HG03103 (cell line): ENCODE measurements at regions not wholly inside any gene's neighbourhood (a gene's known extent, or its start where the extent isn't known, plus 50 kb on each side); places are given as distances from the start of the nearest gene placed in this dataset.
"Not testable (repeated sequence)": the region's sequence is repeated elsewhere in the genome, so short reads cannot be mapped to it uniquely, and the experiment has no call there.

Experiments
- ATAC-seq: cut with Tn5 transposase; IDR thresholded peaks from one replicate; pipeline ENCODE4 v1.9.1; 2021; ENCODE audit warnings: low read depth; ENCODE audit not compliant: unreplicated experiment

DNA sequence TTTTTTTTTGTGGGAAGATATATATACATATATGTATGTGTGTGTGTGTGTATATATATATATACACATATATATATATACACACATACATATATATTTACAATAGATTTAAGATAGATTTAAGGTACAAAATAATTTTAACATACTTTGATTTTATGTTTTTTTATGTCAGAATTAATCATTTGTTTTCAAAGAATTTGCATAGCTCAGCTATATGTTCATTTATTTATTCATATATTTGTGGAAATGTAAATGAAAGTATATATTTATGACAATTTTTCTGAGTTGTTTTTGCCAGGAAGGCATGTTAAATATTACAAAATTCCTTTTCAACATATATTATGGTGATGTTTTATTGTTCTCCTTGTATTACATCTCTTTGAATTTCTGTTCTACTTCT is 887.4 kb upstream of the NOVA1 start:
- ATAC-seq, result no peak

DNA sequence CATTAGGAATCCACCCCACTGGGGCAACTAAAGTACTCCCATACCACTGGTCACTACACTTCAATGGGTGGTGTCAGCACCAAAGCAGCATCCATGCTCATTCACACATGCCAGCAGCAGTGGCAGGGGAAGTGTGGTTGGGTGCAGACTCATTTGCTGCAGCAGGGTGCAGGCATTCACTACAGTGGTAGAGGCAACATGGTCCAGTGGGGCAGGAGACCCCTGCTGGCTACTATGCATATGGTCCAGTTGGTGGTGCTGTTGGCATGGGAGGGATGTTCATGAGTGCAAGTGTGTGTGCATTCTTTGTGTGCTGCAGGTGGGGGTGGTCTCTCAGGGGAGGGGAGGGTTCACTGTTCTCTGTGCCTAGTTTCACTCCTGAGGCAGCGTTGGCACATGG is 908.4 kb upstream of the NOVA1 start:
- ATAC-seq, result no peak

DNA sequence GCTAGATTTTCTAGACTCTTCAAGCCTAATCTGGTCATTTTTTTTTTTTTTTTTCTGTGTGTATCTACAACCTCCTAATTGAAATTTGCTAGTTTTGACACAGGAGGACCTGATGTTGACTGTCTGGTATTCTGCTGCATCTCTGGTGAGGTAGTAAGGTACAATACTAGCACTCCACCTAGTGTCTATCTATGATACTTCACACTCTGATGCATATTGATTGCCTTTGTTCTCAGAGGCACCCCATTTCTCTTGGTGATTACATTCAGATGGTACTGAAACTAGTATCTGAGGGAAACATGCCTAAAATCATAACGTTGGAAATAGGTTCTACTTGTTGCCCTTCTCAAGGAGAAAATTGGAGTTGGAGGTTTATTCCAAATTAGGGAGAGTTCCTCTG is 930.5 kb upstream of the NOVA1 start:
- no peak for ATAC-seq

DNA sequence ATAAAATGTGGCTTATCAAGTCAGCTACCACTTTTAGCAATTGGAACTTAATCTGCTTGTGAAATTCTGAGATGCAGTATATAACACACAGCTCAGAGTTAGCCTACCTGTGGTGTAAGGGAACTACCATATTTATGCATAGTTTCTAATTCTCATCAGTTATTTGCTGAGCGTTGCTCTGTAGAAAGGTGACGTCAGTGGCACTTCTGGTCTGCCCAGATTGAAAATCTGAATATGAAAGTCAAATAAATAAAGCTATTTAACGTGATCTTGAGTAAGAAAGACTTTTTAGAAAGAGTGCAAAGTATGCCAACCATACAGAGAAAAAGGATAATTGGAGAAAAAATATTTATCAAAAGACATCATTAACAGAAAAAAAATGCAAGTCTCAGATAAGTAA is 938.9 kb upstream of the NOVA1 start:
- no peak for ATAC-seq

DNA sequence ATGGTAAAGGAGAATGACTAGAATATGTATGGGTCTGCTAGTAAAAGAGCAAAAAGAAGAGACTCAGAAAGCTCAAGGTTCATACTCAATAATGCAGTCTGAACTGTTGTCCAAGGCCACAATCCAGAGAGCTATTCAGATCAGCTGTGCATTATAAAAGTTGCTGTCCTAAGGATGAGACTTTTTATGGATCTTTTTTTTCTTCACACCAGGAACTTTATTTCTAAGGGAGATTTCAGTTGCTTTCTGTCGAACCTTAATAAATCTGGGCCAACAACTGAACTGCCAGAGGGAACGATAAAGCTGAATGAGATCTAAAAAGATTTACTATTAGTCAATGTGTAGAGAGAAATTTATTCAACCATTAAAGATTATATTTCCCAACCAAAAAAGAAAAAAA is 948.3 kb upstream of the NOVA1 start:
- no peak for ATAC-seq

DNA sequence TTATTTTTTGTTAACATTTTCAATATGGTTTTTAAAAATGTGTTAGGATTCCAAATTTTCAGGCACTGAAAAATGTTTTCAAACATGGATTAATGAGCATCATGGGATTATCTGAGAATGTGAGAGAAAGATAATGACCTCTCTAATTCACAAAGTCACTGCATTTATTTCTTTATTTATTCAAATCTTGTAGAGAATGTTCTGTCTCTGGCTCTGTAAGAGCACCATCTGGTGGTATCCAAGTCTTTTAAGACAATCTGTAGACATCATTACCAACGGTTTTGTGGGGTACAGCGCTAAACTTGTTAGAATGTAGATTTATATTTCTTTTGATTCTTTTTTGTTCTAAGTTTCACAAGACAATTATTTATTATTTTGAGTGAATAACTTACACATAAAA is 956.0 kb upstream of the NOVA1 start:
- ATAC-seq, result no peak

DNA sequence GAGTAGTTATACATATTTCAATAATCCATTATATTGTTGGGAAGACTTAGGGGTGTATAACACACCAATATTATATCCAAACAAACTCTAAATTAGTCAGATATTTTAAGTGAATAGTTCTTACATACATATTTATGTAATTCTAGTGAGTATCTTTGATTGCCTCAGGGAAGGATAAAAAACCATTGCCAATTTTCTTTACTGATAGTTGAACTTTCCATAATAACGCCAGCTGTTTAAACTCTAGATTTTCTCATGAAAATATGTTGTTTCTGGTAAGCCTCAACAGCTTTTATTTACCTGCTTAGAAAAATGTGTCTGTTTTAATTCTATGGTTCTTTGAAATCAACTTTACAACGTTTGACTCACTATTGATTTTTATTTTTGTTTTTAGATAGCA is 959.6 kb upstream of the NOVA1 start:
- ATAC-seq, result no peak

DNA sequence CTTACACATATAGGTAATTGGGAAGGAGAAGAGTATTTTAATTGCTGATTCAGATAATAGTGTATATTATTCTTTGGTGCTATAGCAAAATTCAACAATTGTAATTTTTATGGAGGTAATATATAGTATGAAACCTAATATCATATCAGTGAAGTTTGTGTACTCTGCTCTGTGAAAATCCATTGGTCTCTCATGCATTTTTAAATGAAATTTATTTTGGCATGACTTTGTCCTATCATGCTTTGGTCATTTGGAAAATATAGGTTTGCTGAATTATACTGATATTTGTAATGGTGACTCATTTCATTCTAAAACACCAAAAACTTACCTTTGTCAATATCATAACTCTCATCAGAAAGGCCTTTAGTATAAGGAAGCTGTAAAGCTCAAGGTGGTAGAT is 962.0 kb upstream of the NOVA1 start:
- ATAC-seq, result no peak

DNA sequence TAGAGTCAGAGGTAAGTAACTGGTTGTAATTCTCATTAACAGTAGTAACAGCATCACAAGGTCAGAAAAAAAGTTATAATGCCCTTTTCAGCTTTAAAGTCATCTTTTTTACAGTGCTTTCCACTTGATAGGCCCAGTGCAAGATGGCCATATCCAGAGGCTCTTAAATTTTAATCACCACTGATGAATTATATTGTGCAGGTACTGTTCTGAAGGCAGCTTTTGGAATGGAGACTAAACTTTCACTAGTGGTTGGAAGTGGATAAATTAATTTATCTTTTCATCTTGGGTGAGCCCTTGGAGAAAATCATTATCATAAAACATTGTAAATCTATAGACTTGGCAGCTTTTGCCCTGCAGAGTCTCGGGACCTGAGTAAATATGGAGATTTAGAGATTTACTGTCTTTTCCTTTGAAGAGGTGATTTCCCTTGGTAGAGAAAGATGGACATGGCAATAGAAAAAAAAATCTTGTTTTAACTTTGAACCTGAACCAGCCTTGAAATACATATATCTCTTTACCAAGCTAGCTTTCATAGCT is 969.1 kb upstream of the NOVA1 start:
- no peak for ATAC-seq

DNA sequence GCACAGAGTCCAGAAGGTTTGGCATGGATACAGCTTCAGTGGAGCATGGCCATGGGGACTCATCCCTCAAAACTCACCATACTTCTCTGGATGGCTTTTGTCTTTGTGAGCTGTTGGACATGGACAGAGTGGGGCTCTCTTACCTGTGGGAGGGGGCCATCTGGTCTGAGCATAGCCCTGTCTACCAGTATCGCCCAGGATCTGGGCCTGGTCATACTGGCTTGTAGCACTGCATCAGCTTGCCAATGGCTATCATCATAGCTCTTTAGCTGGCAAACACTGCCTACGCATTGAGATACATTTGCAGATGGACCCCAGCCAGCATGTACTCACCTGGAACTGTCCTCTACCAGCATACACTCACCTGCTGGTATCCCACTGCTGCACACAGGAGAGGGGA is 975.2 kb upstream of the NOVA1 start:
- no peak for ATAC-seq

DNA sequence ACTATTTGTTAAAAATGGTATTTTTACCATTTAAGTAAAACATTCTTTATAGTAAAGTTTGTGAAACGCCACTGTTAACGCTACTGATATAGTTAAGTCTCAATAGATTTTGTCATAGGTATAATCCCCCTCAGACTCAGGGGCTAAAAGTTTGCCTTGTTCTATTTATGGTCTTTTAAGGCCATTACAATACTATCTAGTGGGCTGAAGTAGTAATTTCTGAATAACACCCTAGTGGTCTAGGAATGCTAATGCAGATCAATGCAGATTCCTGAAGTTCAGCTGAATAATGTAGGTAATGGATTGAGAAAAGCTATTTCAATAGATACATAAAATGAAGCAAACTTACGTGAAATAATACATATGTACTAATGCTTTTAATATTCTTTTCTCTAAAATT is 989.3 kb upstream of the NOVA1 start:
- no peak for ATAC-seq

DNA sequence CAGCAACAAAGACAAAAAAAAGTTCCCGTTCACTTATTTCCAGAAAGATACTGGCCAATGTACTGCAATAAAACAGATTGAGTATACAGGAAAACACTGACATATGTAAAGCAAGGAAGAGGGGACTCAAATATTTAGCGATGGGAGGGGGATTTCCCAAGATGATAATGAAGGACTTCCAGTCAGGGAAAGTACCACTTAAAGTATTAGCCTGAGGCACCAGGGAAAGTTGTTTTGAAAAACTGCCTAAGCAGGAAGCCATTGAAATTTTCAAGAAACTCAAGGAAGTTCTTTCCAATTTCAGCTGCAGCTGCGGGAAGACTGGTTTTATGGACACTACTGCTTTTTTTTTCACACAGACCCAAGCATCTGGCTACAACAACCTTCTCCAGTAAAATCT is 1007.4 kb upstream of the NOVA1 start:
- ATAC-seq, result no peak

DNA sequence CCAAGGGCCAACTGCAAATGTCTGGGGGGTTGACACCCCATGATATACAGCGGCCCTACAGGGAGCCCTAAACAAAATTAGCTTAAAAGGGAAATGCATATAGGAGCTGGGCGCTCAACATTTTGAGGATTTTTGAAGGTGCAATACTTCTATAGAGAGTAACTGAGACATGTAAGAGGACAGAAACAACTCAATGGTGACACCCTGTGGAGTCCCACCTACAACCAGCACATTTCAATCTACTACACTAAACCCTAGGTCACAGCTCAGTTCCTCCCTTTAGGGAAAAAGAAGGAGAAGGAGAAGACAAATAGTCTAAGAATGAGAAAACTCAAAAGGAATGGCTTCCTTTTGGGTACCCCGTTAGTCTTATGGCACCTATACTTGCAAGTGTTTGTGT is 1010.5 kb upstream of the NOVA1 start:
- no peak for ATAC-seq

DNA sequence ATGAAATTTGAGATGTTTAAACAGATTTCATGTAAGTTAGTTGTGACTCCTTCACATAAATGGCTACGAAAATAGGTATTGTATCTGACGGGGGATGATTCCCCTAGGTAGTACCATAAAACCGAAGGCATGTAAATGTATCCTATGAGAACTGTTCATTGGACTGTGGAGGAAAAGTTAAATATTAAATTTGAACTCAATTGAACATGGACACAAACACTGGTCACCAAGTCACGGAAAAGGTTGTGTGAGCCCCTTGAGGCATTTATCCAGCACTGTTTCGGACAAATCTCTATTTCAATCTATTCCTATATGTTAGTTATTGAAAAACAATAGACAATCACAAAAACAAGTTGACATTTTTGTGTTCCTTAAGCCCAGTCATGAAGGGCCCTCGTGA is 1014.3 kb upstream of the NOVA1 start:
- no peak for ATAC-seq

DNA sequence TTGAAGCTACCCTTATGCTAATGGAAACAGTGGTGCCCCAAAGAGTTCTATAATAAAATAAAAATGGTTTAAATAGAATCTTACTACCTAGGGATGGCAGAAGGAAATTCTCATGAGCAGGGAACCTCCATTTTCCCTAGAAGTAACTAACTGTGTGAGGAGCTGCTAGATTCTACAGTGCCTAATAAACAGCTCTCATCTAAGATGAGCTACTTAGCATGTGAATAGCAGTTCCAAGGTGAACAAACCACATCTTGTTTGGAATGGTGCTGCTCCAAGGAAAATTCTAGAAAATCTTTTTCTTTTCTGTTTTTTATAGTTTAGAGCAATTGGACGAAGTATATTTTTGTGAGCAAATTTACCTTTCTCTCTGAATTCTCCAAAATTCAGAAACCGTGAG is 1015.3 kb upstream of the NOVA1 start:
- no peak for ATAC-seq

DNA sequence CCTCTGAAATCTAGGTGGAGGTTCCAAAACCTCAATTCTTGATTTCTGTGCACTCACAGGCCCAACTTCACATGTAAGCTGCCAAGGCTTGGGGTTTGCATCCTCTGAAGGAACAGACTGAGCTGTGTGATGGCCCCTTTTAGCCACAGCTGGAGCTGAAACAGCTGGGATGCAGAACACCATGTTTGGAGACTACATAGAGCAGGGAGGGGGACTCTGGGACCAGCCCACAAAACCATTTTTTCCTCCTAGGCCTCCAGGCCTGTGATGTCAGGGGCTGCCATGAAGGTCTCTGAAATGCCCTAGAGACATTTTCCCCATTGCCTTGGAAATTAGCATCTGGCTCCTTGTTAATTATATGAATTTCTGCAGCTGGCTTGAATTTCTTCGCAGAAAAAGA is 1025.9 kb upstream of the NOVA1 start:
- no peak for ATAC-seq

DNA sequence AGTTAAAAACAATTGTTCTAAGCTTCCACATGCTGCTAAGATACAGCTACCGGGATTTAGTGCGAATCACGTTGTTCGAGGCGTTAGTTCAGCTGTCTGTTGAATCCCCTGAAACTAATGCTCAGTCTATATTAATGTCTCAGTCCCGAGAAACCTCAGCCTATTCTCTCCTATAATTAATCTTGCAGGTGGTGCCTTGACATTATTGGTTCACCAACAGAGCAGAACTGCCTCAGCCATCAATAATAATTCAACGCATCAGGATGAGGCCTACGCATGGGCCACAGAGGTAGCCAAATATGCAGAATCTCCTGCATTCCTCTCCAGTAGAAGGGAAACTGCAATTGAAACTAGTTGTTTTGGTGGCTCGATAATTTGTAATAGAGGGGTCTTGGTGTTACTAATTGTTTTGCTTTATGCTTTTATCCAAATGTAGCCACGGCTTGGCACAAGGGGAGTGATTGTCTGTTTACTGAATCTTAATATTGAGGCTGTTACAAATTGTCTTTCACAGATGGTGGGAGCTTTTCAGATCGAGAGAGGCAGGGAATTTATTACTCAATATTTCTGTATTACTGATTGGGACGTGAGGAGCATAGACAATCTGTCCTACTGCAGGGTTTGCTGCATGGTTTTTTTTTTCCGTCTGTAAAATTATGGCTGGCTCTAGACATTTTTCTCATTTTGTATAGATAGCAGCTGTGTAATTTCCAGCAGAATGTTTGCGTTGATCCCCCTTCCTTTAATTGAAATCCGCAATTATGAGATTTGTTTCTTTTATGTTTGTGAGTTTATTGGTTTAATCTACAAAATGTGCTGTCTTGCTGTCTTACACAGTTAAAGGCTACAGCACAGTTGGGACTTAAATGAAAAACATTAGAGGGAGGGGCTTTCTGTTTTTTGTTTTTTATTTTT is 1036.5 kb upstream of the NOVA1 start:
- ATAC-seq, result no peak

DNA sequence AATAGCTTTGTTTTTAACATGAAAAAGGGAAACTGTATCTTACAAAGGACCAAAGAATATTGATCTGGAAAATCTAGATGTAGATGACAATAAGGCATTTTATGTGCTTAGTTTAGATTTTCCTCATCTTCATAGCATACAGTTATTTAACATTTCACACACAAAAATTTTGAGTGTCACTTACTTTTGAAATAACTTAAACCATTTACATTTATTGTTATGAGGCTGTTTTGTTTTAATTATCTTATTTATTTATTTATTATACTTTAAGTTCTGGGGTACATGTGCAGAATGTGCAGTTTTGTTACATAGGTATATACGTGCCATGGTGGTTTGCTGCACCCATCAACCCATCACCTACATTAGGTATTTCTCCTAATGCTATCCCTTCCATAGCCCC is 1042.9 kb upstream of the NOVA1 start:
- not testable (repeated sequence) for ATAC-seq

DNA sequence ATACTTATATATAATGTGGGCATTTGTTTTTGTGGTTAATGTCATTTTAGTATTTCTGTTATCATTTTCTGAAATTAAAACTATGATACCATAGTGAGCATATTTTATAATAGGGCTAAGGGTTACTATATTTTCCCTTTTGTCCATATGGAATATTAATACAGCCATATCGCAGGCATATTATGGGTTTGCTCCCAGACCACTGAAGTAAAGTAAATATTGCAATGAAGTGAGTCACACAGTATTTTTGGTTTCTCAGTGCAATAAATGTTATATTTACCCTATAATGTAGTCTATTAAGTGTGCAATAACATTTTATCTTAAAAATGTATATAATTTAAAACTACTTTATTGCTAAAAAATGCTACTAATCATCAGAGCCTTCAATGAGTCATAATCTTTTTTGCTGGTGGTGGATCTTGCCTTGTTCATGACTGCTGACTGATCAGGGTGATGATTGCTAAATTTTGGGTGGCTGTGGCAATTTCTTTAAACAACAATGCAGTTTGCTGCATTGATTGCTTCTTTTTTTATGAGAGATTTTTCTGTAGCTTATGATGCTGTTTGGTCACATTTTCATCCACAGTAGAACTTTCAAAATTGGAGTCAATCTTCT is 1044.5 kb upstream of the NOVA1 start:
- no peak for ATAC-seq

DNA sequence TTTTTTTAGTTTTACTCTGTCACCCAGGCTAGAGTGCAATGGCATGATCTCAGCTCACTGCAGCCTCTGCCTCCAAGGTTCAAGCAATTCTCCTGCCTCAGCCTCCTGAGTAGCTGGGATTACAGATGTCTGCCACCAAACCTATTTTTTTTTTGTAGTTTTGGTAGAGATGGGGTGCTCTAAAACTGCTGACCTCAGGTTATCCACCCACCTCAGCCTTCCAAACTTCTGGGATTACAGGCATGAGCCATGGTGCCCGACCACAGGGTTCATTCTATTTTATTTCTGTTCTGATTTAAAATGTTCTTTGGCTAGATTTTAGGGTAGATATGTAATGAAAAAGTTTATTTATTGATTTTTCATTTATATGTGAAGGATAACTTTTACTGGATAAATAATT is 1062.8 kb upstream of the NOVA1 start:
- no peak for ATAC-seq

DNA sequence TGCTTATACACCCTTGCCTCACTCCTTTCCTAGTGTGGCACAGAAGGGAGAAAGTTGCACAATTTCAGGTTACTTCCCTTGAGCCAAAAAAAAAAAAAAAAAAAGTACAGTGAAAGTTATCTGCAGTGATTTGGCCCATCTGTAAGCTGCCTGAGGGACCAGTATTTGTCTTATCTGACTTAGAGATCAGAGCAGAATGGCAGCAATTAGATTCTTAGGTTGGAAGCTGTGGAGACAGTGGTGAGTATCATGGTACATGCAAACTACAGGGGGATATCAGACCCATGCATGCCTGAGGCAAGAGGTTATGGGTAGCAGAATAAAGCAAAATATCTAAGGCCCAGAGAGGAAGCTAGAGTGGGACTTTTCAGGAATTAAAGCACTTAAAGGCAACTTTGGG is 1070.7 kb upstream of the NOVA1 start:
- no peak for ATAC-seq

DNA sequence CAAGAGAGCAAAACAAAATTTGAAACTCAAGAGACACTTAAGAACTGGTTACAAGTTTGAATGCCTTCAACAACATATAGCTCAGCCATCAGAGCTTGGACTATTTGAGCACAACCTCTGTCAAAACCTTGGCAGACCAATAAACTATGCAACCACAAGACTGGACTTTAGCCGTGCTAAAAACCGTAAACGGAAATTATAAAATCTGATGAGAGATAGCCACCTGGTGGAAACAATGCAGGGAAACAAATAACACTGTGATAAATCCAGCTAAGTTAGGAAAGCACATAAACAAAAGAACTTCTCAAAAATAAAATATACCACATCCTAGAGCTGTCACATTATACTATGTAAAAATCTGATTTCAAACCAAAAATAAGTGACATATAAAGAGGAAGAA is 1074.2 kb upstream of the NOVA1 start:
- no peak for ATAC-seq
